ES-I3 (cell line): ENCODE measurements at regions not wholly inside any gene's neighbourhood (a gene's known extent, or its start where the extent isn't known, plus 50 kb on each side); places are given as distances from the start of the nearest gene placed in this dataset.

Experiments
- H3K36me3 ChIP-seq: 2 replicates; pipeline ENCODE4 v1.6.1; 2013; ENCODE audit warnings: mild to moderate bottlenecking, low read length, control low read depth, moderate library complexity; ENCODE audit not compliant: insufficient read depth
- H3K4me1 ChIP-seq: 2 replicates; pipeline ENCODE4 v1.6.1; 2013; ENCODE audit warnings: mild to moderate bottlenecking, control low read depth, low read length; ENCODE audit not compliant: insufficient read depth
- H3K9ac ChIP-seq: 2 replicates; pipeline ENCODE4 v1.6.1; 2013; ENCODE audit warnings: low read depth, mild to moderate bottlenecking, low read length, moderate library complexity
- H3K9me3 ChIP-seq: 2 replicates; pipeline ENCODE4 v1.6.1; 2013; ENCODE audit warnings: mild to moderate bottlenecking, low read length, moderate library complexity; ENCODE audit not compliant: control insufficient read depth, insufficient read depth

- no peaks in the 10 kb centered on the region for H3K9me3 ChIP-seq
- no peaks in the 10 kb centered on the region for H3K4me1 ChIP-seq
Measured at GRCh38 chr9:13457795-13458194, 178.3 kb upstream of the MPDZ start.

GRCh38 chr9:13450723-13451122 is 171.2 kb upstream of the MPDZ start:
- Histone ChIP-seq H3K9ac (no peak overlapping the region), H3K4me1 (peaks cover 11% of the 10 kb centered on the region; the same call in 1 of the 2 replicates), H3K36me3 (no peaks in the 10 kb centered on the region), H3K9me3 (no peaks in the 10 kb centered on the region)

More at GRCh38 chr9:13457795-13458194, 178.3 kb upstream of the MPDZ start:
- Histone ChIP-seq H3K9ac (no peak overlapping the region), H3K36me3 (0 out of 2 replicates have a peak, but pooled peaks cover 3% of the 10 kb centered on the region)

GRCh38 chr9:13448482-13448881 is 169.0 kb upstream of the MPDZ start:
- no peaks in the 10 kb centered on the region for H3K36me3 ChIP-seq
- peaks cover 11% of the 10 kb centered on the region; the same call in 1 of the 2 replicates for H3K4me1 ChIP-seq

GRCh38 chr9:13447843-13448422 is 168.4 kb upstream of the MPDZ start:
- no peaks in the 10 kb centered on the region for H3K9me3 ChIP-seq
- peaks cover 11% of the 10 kb centered on the region; the same call in 1 of the 2 replicates for H3K4me1 ChIP-seq
- H3K9ac ChIP-seq: no peak overlapping the region
- H3K36me3 ChIP-seq: no peaks in the 10 kb centered on the region

More at GRCh38 chr9:13448482-13448881, 169.0 kb upstream of the MPDZ start:
- no peaks in the 10 kb centered on the region for H3K9me3 ChIP-seq
- no peak overlapping the region for H3K9ac ChIP-seq

- peaks cover 11% of the 10 kb centered on the region; the same call in 1 of the 2 replicates for H3K4me1 ChIP-seq
- H3K9ac ChIP-seq: no peak overlapping the region
- H3K9me3 ChIP-seq: no peaks in the 10 kb centered on the region
- no peaks in the 10 kb centered on the region for H3K36me3 ChIP-seq
Measured at GRCh38 chr9:13446938-13447842, 167.7 kb upstream of the MPDZ start.

GRCh38 chr9:13446286-13446937 is 166.9 kb upstream of the MPDZ start:
- Histone ChIP-seq H3K9ac (no peak overlapping the region), H3K36me3 (no peaks in the 10 kb centered on the region), H3K9me3 (no peaks in the 10 kb centered on the region), H3K4me1 (peaks cover 11% of the 10 kb centered on the region; the same call in 1 of the 2 replicates)

- Histone ChIP-seq H3K9me3 (no peaks in the 10 kb centered on the region), H3K9ac (no peak overlapping the region), H3K4me1 (peaks cover 11% of the 10 kb centered on the region; the same call in 1 of the 2 replicates), H3K36me3 (no peaks in the 10 kb centered on the region)
Measured at GRCh38 chr9:13445103-13445500, 165.6 kb upstream of the MPDZ start.

- Histone ChIP-seq H3K9ac (no peak overlapping the region), H3K36me3 (no peaks in the 10 kb centered on the region), H3K4me1 (peaks cover 11% of the 10 kb centered on the region; the same call in 1 of the 2 replicates), H3K9me3 (no peaks in the 10 kb centered on the region)
Measured at GRCh38 chr9:13444245-13445102, 165.0 kb upstream of the MPDZ start.

- Histone ChIP-seq H3K9ac (no peak overlapping the region), H3K9me3 (no peaks in the 10 kb centered on the region), H3K4me1 (peaks cover 10% of the 10 kb centered on the region; the same call in 1 of the 2 replicates), H3K36me3 (no peaks in the 10 kb centered on the region)
Measured at GRCh38 chr9:13443346-13444244, 164.1 kb upstream of the MPDZ start.

- H3K4me1 ChIP-seq: no peaks in the 10 kb centered on the region
- peaks cover 3% of the 10 kb centered on the region; the same call in 1 of the 2 replicates for H3K9me3 ChIP-seq
- no peak overlapping the region for H3K9ac ChIP-seq
- no peaks in the 10 kb centered on the region for H3K36me3 ChIP-seq
Measured at GRCh38 chr9:13439685-13440476, 160.4 kb upstream of the MPDZ start.

- H3K36me3 ChIP-seq: no peaks in the 10 kb centered on the region
Measured at GRCh38 chr9:13437866-13438265, 158.4 kb upstream of the MPDZ start.

GRCh38 chr9:13436591-13436990 is 157.1 kb upstream of the MPDZ start:
- Histone ChIP-seq H3K9me3 (peaks cover 3% of the 10 kb centered on the region; the same call in 1 of the 2 replicates), H3K9ac (no peak overlapping the region), H3K36me3 (no peaks in the 10 kb centered on the region), H3K4me1 (peaks cover 9% of the 10 kb centered on the region; the same call in 1 of the 2 replicates)

More at GRCh38 chr9:13437866-13438265, 158.4 kb upstream of the MPDZ start:
- H3K4me1 ChIP-seq: 0 out of 2 replicates have a peak, but pooled peaks cover 6% of the 10 kb centered on the region
- H3K9me3 ChIP-seq: peaks cover 3% of the 10 kb centered on the region; the same call in 1 of the 2 replicates
- H3K9ac ChIP-seq: no peak overlapping the region
